ENCODE measurements at regions not wholly inside any gene's neighbourhood (a gene's known extent, or its start where the extent isn't known, plus 50 kb on each side); places are given as distances from the start of the nearest gene placed in this dataset.
"Not testable (repeated sequence)": the region's sequence is repeated elsewhere in the genome, so short reads cannot be mapped to it uniquely, and the experiment has no call there.

GRCh38 chr2:12554224-12555011, 162.3 kb upstream of the TRIB2 start:
- DNase-seq: no peak

GRCh38 chr2:12555012-12555645, 161.6 kb upstream of the TRIB2 start:
- no peak for DNase-seq

GRCh38 chr2:12556762-12557161, 160.0 kb upstream of the TRIB2 start:
- no peak for DNase-seq

- no peak for DNase-seq
Measured at GRCh38 chr2:12557688-12558087, 159.0 kb upstream of the TRIB2 start.

- no peak for DNase-seq
Measured at GRCh38 chr2:12558519-12558918, 158.2 kb upstream of the TRIB2 start.

GRCh38 chr2:12560618-12561017, 156.1 kb upstream of the TRIB2 start:
- no peak for DNase-seq

- no peak for DNase-seq
Measured at GRCh38 chr2:12567411-12567810, 149.3 kb upstream of the TRIB2 start.

GRCh38 chr2:12569510-12569909, 147.2 kb upstream of the TRIB2 start:
- not testable (repeated sequence) for DNase-seq

- DNase-seq: not testable (repeated sequence)
Measured at GRCh38 chr2:12569929-12570328, 146.8 kb upstream of the TRIB2 start.

- DNase-seq: no peak
Measured at GRCh38 chr2:12577091-12577490, 139.6 kb upstream of the TRIB2 start.

GRCh38 chr2:12577567-12578253, 139.0 kb upstream of the TRIB2 start:
- DNase-seq: no peak

- no peak for DNase-seq
Measured at GRCh38 chr2:12579018-12579417, 137.7 kb upstream of the TRIB2 start.

GRCh38 chr2:12584338-12584737, 132.4 kb upstream of the TRIB2 start:
- DNase-seq: no peak

GRCh38 chr2:12585784-12586183, 131.0 kb upstream of the TRIB2 start:
- no peak for DNase-seq

GRCh38 chr2:12587228-12587627, 129.5 kb upstream of the TRIB2 start:
- no peak for DNase-seq

GRCh38 chr2:12587729-12588522, 128.8 kb upstream of the TRIB2 start:
- peak; percentile 11 for DNase-seq

GRCh38 chr2:12588986-12589385, 127.8 kb upstream of the TRIB2 start:
- no peak for DNase-seq

- no peak for DNase-seq
Measured at GRCh38 chr2:12589802-12590320, 126.9 kb upstream of the TRIB2 start.

- no peak for DNase-seq
Measured at GRCh38 chr2:12592296-12592695, 124.4 kb upstream of the TRIB2 start.

GRCh38 chr2:12594590-12594989, 122.1 kb upstream of the TRIB2 start:
- no peak for DNase-seq

- DNase-seq: no peak
Measured at GRCh38 chr2:12596771-12597170, 120.0 kb upstream of the TRIB2 start.

- no peak for DNase-seq
Measured at GRCh38 chr2:12597610-12598009, 119.1 kb upstream of the TRIB2 start.

All from skin of body (tissue), 1 donor.